ENCODE measurements at regions not wholly inside any gene's neighbourhood (a gene's known extent, or its start where the extent isn't known, plus 50 kb on each side); places are given as distances from the start of the nearest gene placed in this dataset.

DNA sequence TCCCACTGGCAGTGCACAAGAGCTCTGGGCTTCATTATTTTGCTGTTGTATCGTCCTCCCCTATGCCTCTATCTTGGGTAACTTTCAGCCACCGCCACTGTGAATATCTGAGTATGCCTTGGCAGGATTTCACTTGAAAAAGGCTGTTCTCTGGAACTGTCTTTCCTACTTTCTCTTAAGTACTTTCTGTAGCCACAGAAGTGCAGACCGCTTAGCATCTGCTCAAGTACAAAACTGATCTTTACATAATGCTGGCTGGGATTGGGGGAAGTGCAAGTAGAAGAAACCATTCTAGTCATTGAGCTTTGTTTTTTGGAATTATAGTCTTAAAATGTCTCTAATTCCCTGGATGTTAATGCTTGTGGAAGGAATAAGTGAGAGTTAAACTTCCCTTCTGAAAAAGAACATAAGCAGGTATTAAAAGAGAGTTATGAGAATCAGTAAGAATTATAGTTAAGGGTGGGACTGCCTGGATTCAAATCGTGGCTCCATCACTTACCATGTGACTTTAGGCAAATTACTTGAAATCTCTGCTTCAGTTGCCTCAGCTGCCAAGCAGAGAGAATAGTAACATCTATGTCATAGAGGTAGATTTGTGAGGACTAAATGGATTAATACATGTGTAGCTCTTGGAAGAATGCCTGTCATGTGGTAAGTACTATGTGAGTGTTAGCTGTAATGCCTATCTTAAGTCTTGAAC, 77.5 kb downstream of the MID1IP1 start:
- Histone ChIP-seq H2BK5ac (ENCODE audit: insufficient read length, low read length) (no peak overlapping the region), H3K23me2 (ENCODE audit: insufficient read length, low read depth, low read length, poor library complexity, severe bottlenecking) (no peaks in the 10 kb centered on the region), H3K9me3 (ENCODE audit: control insufficient read depth, low read depth, low read length) (no peaks in the 10 kb centered on the region), H3K27me3 (ENCODE audit: insufficient read depth, low read length) (no peaks in the 10 kb centered on the region), H3T11ph (ENCODE audit: low read length) (no peak overlapping the region), H4K91ac (ENCODE audit: insufficient read length, low read depth, low read length) (no peak overlapping the region), H4K8ac (replicated peaks; ENCODE audit: insufficient read length, low read depth, low read length) (no peak overlapping the region), H3K27ac (ENCODE audit: insufficient read length, low read depth, low read length) (no peak overlapping the region), H3K23ac (ENCODE audit: insufficient read length, low read depth, low read length) (no peak overlapping the region), H2BK15ac (ENCODE audit: low read depth, low read length) (no peak overlapping the region), H3K4ac (ENCODE audit: low read depth, low read length) (no peak overlapping the region), H3K79me1 (ENCODE audit: insufficient read depth, low read depth, low read length, poor library complexity, severe bottlenecking) (no peaks in the 10 kb centered on the region), H2BK12ac (ENCODE audit: insufficient read length, low read depth, low read length) (no peak overlapping the region), H2AK5ac (ENCODE audit: insufficient read length, low read length) (no peak overlapping the region), H3K4me1 (ENCODE audit: insufficient read depth, low read length) (peaks cover 3% of the 10 kb centered on the region; the same call in 1 of the 2 replicates), H2AFZ (ENCODE audit: low read length) (no peak overlapping the region), H3K14ac (ENCODE audit: insufficient read depth, low read length) (no peak overlapping the region), H3K79me2 (ENCODE audit: insufficient read depth, low read length) (no peaks in the 10 kb centered on the region), H4K20me1 (ENCODE audit: control insufficient read depth, insufficient read depth, insufficient read length) (no peaks in the 10 kb centered on the region), H3K4me2 (ENCODE audit: insufficient read depth, insufficient read length, low read length) (no peak overlapping the region), H2BK20ac (ENCODE audit: low read depth, low read length, poor library complexity, severe bottlenecking) (no peak overlapping the region), H3K9ac (ENCODE audit: extremely low read depth, insufficient read length, low read length) (no peak overlapping the region), H3K56ac (ENCODE audit: insufficient read length, low read depth, low read length) (no peak overlapping the region), H4K5ac (ENCODE audit: insufficient read length, low read depth, low read length) (no peak overlapping the region), H2BK120ac (ENCODE audit: low read depth, low read length, poor library complexity, severe bottlenecking) (no peak overlapping the region), H3K18ac (ENCODE audit: insufficient read length, low read depth, low read length) (no peak overlapping the region)
- Mint-ChIP-seq H3K36me3 (ENCODE audit: insufficient read depth in 1 of 3, low read depth in 3 of 3) (peaks cover 0 to 2% (median 0%) of the 10 kb centered on the region in 3 experiments; a peak in 2 of 7 replicates), H3K27me3 (ENCODE audit: low read depth) (no peaks in the 10 kb centered on the region; the same call in 1 of the 2 replicates), H3K27ac (no peak overlapping the region; a peak in 1 of 7 replicates), H3K9me3 (peaks cover 53 to 69% of the 10 kb centered on the region in 2 experiments), H3K4me3 (no peak overlapping the region), H3K4me1 (peaks cover 12 to 14% of the 10 kb centered on the region in 2 experiments)
- TF ChIP-seq, protein P1, sequence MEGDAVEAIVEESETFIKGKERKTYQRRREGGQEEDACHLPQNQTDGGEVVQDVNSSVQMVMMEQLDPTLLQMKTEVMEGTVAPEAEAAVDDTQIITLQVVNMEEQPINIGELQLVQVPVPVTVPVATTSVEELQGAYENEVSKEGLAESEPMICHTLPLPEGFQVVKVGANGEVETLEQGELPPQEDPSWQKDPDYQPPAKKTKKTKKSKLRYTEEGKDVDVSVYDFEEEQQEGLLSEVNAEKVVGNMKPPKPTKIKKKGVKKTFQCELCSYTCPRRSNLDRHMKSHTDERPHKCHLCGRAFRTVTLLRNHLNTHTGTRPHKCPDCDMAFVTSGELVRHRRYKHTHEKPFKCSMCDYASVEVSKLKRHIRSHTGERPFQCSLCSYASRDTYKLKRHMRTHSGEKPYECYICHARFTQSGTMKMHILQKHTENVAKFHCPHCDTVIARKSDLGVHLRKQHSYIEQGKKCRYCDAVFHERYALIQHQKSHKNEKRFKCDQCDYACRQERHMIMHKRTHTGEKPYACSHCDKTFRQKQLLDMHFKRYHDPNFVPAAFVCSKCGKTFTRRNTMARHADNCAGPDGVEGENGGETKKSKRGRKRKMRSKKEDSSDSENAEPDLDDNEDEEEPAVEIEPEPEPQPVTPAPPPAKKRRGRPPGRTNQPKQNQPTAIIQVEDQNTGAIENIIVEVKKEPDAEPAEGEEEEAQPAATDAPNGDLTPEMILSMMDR (conservative IDR thresholded peaks at IDR 0.05), result no peak
- no peak for DNase-seq
- WGBS (ENCODE audit: extremely low coverage, insufficient read length, low lambda C conversion rate), result no CpG with 5 or more reads among the region's 4 CpGs

All from H9 (cell line).